NCI-H187 (cell line): ENCODE measurements at regions not wholly inside any gene's neighbourhood (a gene's known extent, or its start where the extent isn't known, plus 50 kb on each side); places are given as distances from the start of the nearest gene placed in this dataset.

ENCODE experiments used
- DNase-seq, 2 experiments: peaks; one replicate each; lab custom pipeline; 2025; lab: John Stamatoyannopoulos, UW

DNA sequence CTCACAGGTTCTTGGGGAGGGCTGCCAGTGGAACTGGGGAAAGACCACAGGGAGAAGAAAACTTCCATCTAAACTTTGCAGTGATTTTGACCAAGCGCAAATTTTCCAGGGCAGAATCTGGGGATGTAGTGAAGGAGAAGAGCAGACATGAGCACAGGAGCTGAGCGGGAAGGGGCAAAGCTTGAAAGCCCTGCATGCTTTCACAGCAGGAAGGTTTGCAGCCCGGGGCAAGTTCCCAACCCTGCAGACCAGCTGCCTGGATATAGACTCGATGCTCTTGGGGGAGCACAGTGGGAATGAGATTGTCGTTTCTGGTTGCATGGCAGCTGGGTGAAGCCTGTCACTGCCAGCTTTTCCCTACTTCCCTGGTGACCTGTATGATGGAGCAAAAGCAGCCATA is 276.8 kb upstream of the RORB start:
- no peak for DNase-seq

DNA sequence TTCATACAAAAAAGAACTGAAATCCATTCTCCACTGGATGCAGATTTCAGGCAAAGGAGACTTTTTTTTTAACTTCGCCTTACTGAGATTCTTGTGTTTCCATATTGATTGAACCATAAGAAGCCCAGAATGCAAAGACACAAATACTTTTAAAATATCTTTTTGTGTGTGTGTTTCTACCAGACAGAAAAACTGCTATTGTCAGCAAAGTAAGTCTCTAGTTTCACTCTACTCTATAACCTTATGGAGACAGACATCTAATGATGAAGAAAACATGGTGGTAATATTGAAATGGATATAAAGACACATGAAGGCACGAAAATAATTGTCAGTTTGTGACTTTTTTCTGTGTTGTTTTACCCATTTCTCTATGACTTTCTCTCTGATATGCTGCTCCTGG is 260.3 kb upstream of the RORB start:
- DNase-seq: no peak

DNA sequence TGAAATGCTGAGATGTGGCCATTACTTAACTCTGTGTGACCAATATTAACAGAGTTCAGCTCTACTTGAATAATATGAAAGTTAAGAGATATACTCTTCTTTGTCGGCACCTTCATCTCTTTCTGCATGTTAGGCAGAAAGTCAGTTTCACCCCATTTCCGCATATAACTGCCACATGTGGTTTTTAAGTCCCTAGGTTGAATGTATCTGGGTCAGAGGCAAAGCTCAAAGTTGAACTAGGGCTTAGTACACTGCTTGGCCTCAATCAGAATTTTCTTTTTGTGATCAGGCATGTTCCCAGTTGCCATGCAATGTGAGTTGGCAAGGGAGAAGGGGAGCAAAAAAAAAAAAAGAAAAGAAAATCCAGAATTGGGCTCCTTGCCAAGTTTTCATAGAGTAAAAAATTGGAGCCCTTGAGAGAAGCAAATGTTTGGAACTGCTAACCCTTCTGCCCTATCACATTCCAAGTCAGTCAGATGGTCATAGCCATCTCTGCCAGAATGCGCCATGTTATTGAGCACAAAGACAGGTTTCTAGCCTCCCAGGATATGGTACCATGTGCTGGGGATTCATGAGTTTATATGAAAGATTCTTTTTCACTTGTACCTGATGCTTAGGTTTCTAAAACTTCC is 251.2 kb upstream of the RORB start:
- DNase-seq: no peak

DNA sequence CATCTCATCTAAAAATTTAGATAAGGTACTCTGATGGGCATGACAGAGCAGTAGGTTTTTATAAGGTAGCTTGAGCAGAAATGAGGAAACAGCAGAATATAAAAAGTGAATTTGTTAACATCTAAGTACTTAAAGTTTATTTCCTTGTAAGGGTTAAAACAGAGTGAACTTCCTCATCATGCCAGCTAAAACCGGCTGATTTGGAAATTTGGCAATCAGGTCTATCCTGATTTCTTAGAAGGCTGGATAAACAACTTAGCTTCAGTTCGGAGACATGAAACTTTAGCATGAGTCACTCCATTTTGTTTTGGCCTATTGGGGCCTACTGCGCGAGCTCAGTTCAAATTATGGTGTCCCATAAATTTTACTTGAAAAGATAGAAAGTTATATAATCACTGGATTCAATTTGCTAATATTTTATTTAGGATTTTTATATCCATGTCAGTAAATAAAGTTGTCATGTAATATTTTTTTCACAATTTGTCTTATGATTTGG is 241.6 kb upstream of the RORB start:
- no peak for DNase-seq

DNA sequence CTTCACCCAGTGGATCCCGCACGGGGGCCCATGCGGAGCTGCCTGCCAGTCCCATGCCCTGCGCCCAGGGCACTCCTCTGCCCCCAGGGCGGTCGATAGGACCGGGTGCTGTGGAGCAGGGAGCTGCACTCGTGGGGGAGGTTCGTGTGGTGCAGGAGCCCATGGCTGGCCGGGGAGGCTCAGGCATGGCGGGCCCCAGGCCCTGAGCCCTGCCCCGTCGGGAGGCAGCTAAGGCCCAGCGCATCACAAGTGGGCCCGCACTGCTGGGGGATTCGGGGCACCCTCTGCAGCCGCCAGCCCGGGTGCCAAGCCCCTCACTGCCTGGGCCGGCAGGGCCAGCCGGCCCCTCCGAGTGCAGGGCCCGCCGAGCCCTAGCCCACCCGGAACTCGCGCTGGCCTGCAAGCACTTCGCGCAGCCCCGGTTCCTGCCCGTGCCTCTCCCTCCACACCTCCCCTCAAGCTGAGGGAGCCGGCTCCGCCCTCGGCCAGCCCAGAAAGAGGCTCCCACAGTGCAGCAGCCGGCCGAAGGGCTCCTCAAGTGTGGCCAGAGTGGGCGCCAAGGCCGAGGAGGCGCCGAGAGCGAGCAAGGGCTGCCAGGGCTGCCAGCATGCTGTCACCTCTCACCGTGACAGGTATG is 221.1 kb upstream of the RORB start:
- no peak for DNase-seq

DNA sequence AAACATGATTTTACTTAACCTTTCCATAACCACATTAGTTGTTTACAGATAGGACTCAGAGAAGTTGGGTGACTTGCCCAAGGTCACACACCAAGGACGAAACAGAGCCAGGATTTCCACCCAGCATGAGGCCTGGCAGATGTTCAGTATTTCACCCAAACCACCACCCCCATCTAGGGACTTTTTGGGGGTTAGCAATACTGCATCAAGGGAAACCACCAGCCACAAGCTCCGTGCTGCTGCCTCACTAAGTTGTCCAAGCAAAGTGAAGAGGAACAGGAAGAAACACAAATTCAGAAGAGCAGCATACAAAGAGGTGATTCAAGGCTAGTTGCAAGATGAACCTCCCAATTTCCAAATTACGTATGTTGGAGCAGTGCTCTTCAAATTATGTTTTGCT is 219.6 kb upstream of the RORB start:
- no peak for DNase-seq

DNA sequence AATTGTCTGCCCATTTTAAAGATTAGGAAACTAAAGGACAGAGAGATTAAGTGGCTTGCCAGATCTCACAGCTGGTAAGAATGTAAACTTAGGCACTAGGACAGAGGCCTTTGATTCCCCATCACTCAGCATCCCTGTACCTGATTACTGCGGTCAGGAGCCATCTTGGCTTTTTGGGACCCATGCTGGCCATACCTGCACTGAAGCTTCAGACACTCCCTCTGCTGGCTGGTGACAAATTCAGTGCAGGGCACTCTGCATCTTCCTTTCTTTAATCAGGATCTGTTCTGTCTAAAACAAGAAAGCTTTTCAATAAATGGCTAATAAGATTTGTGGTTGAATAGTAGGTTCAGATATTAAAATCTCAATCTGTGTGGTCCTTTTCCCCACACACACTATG is 215.5 kb upstream of the RORB start:
- DNase-seq: no peak

DNA sequence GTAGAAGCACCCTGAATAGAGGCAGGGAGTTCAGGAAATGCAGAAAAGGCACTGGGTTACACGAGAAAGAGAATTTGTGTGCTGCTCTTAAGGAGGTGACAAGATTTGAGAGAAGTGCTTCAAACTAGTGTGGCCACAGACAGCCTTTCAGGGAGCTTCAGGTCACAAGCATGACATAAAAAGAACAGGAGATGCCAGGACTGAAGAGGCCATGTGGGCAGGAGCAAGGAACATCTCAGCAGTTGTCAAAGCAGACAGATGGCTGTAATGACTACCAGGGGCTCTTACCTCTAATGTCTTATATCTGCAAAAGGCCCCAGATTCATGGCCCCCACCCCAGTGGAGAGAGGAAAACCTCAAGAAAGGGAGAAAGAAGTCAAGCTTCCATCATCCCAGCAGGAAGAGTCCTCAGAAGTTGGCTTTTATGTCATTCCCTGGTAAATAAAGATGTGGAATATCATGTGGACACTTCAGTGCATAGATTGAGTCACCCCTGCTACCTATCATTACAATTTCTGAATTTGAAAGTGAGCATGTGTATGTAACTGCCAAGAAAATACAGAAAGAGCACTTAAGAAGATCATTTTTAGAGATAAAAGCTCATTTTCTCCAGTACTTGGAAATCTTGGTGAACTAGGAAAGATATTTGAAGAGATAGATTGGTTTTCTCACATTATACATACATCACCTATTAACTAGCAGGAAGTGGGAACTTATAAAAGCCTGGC is 214.4 kb upstream of the RORB start:
- no peak for DNase-seq

DNA sequence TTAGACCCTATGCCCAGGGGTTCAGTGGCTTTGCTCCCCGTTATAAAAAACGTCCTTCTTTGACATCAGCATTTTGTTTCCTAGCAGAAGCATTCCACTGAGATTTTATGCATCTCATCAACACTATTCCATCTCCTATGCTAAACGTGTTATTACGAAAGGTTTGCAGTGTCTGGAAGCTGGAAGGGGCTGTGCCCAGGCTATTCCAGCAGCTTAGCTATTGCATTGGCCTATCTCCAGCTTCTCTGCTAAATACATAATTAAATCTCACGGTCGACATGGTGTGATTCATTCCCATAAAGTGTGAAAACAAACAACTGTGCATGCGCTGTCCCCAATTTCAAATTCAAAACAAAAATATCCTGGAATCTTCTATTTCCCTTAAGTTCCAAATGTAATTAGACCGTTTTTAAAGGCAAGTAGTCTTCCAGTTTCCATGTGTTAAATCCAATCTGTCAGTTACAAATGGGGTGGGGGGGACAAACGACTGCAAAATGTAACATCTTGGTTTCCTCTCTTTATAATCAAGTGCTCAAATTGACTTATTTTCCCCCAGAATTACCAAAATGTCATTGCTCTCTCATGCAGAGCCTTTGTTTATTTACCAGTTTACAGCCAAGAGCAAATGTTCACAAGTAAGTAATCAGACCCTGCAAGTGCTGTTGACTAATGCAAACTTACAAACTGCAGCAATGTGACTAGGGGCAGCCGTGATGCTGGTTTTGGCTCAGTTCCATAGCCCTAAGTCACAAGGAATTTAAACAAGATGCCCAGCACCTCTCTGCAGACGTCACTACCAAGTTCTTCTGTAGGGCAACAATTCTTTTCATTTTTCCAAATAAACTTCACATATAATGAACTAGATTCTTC is 212.3 kb upstream of the RORB start:
- DNase-seq: no peak

DNA sequence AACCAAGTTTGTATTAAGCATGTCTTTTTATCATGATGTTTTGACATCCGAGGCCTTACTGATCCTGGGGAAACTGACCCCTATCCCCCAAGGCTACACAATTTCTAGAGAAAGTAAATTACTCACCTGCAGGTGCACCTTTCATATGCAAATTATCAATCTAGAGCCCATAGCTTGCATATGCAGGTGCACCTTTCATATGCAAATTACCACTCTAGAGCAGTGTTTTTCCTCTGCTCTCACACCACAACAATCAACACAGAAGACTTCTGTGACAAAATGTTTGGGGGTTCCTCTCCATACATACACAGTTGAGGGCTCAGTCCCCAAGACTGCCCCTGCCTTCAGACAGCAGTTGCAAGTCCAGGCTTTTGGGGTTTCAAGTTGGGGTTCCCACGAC is 203.7 kb upstream of the RORB start:
- no peak for DNase-seq

DNA sequence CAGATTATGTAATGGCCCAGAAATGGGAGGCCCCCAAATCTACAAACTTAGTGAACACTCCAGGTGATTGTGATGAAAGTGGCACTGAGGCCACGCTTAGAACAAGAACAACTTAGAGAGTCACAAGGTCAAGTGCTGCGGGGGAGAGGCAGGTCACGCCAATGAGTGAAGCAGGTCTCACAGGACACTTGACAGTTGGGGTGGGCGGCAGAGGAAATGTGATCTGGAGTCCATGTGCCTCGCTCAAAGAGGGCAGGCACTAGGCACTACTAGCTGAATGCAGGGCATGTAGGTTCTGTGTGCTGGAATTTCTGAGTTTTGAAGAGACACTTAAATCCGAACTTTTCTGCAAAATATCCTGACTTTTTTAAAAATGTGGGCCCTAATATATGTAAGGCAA is 193.2 kb upstream of the RORB start:
- DNase-seq: no peak

DNA sequence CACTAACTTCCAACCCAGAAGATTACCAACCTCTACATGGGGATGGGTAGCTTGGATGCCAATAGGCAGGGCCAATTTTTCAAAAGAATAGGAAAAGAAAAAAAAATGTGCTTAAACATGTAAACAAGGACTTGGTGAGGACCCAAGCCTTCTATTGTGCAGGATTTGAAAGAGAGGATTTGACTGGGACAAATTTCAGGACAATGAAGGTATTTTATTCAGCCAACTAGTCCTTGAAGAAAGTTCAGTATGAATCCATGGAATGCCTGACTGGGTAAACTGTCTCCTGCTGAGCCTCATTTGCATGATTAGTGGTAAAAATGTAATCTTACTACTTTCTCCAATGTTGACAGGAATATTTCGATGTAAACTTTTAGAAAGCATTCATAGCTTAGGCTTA is 192.5 kb upstream of the RORB start:
- no peak for DNase-seq

DNA sequence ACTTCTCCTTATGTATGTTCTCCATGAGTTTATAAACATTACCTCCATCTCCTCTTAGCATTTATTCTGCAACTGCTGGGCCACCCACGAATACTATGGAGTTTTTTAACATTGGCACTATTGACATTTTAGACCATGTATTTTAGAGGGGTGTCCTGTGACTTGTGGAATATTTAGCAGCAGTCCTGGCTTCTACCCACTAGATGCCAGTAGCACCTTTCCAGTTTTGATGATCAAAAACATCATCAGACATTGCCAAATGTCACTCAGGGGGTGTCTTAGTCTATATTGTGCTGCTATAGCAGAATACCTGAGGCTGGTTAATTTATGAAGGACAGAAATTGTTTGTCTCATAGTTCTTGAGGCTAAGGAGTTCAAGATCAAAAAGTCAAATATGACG is 187.5 kb upstream of the RORB start:
- DNase-seq: no peak

DNA sequence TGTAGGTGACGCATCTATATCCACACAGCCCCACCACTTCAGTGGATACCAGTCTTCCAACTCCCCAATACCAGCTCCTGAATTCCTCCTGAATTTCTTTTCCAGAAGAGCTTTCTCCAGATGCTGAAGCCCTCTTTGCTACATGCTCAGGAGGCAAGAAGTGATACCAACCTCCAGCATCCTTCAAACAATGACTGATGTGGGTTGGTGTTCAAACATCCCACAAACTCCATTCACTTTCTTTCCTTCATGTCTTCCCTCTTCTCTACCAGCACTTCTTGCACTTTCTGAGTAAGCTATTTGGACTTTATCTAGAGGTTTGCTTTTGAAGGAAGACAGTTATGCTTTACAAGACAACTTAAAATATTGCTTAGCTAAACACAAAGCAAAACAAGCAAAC is 179.9 kb upstream of the RORB start:
- DNase-seq: no peak

DNA sequence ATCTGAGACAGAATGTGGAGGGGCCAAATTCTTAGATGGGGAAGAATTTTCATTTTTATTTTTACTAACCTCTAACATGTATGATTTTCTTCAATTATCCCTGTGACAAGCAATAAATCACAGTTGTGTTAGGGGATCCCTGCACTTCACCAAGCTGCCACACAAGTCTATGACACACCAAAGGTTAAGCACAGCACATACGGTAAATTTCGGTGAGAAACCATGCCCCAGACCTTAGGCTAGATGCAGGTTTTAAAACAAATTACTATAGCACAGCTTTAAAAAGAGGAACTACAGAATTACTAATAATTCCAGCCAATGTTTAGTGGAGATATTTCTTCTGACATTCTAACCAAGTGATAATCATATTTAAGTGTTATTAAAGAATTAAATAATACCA is 175.7 kb upstream of the RORB start:
- DNase-seq: no peak

DNA sequence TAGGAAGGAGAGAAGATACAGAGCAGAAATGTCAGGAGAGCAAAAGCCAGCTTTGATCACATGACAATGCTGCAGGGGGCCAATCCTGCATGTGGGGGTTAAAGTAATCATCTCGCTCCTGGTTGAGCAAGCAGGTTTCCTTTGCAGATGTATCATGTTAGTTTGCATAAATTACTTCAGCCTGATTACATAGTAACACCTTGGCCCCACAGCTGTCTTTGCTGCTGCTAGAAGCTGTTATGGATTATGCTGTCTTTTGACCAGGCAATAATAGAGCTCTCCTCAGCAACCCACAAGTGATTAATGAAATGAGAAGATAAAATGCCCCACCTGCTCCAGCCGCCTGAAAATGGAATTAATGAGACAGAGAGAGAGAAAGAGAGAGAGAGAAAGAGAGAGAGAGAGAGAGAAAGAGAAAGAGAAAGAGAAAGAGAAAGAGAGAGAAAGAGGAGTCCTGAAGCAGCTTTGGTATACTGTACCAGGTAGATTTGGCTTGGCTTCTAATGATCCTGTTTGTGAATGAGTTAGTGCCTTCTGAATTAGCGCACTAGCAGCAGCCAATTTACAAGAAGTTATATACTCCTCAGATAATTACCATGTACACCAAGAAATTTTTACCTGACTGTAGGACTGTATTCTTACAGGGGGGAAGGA is 174.3 kb upstream of the RORB start:
- no peak for DNase-seq

DNA sequence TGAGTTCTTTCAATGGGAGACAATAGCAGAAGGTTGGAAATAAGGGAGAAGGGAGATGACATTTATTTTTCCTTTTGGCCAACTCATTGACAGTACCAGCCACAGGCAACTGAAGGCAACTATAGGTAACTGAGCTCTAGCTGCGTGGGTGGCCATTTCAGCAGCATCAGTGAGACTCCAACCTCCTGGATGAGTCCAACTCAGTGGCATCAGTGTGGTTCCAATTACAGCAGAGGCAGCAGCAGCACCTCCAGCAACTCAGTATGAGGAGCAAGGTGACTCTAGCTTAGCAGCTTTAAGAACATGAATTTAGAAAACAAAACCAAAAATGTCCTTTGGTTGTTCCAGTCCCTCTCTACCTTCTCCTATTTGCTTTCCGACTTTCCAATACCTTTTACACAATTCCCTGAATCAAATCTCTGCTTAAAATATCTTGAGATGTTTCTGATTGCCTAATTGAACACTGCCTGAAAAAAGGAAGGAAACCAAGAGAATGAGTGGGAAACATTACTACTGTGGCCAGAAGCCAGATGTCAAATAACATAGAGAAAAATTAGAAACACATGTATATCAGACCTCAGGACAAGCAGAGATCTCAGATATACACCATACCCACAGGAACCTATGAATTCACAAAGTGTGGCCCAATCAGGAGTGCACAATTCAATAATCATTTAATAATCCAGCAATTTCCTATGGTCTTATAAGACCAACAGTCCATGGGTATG is 166.5 kb upstream of the RORB start:
- no peak for DNase-seq

DNA sequence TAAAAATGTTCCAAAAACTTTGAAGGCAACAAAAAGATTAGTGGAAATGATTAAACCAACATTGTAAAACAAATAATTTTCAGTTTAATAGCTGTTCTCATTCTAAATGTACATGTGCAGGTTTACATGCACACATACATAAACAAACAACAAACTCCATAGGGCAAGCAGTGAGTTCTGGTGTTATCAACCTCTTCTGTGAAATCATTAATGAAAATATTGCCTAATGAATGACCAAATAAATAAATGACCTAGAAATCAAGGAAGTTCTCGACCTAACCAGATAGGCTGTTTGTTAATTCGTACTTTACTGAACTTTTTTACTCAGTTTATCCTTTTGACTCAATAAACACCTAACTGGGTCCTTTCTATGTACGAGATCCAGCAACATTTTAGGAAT is 165.5 kb upstream of the RORB start:
- no peak for DNase-seq

DNA sequence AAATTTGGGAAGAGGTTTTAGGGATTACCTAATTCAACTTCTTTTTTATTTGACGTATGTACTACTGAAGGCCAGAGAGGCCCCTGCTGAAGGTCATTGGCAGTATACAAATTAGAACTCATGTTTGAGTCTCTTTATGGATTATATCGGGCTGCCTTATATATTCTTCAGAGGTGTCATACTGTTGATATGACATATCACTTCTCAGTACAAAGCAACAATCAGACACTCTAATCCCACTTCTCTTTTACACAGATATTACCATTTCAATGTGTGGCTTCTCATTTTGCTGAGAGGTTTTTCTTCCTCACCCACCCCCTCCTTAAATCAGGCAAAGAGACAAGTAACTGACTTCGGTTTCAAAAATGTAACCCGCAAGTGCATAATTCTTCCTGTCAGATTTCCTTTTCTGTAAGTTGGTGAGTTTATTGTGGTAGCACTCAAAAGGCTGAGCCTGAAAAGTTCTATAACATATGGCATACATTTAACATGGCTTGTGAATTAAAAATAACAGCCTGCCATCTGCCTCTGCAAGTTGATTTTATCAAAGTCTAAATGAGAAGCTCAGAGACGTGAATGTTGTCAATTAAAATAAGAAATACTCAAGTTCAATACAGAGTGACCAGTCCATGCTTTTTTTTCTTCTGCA is 163.6 kb upstream of the RORB start:
- DNase-seq: no peak

DNA sequence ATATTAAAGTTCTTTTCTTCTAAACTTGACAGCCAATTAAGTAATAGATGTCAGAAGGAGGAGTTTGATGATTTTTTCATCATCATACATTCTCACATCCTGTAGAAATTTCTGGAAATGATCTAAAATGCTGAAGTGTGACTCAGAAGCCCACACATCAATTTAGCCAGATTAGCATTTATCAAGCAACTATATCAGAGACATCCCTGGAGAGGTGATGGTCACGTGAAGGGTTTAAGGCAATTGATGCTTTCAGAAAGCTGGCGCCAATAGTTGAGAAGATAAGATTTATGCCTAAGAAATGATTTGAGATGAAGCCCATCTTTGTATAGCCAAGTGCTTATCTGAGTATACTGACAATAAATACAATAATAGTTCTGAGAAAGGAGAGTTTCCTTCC is 162.9 kb upstream of the RORB start:
- DNase-seq: no peak

DNA sequence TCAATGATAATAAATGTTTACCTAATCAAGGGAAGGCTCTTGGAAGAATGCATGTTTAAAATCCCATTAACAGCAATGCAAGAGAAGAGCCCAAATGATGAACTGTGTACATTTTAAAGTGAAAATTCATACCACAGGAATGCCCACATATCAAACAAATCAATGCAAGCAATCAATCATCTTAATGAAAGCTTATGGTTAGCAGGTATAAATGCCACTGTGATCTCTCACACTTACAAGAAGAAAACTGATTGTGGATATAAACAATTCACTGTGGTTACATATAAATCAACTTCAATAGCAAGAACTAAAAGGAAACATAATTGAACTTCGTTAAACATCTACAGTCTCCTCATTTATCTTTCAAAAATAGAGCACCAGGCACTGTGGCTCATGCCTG is 161.0 kb upstream of the RORB start:
- DNase-seq: no peak
